ENCODE measurements at regions not wholly inside any gene's neighbourhood (a gene's known extent, or its start where the extent isn't known, plus 50 kb on each side); places are given as distances from the start of the nearest gene placed in this dataset.

- DNase-seq = no peak
Observed at GRCh38 chr15:31557899-31558298, 231.3 kb downstream of the KLF13 start.

GRCh38 chr15:31558840-31559239, 232.2 kb downstream of the KLF13 start:
- DNase-seq = no peak

GRCh38 chr15:31559786-31560185, 233.2 kb downstream of the KLF13 start:
- DNase-seq = no peak

- DNase-seq = no peak
Observed at GRCh38 chr15:31560643-31561042, 234.0 kb downstream of the KLF13 start.

GRCh38 chr15:31561156-31561555, 234.5 kb downstream of the KLF13 start:
- DNase-seq = no peak

GRCh38 chr15:31563001-31563400, 236.4 kb downstream of the KLF13 start:
- no peak for DNase-seq

GRCh38 chr15:31563421-31563820, 236.8 kb downstream of the KLF13 start:
- DNase-seq = no peak

GRCh38 chr15:31567861-31568260, 241.2 kb downstream of the KLF13 start:
- no peak for DNase-seq

GRCh38 chr15:31569836-31570235, 243.2 kb downstream of the KLF13 start:
- no peak for DNase-seq

GRCh38 chr15:31570591-31570990, 244.0 kb downstream of the KLF13 start:
- no peak for DNase-seq

- no peak for DNase-seq
Observed at GRCh38 chr15:31571676-31572075, 245.0 kb downstream of the KLF13 start.

- DNase-seq = no peak
Observed at GRCh38 chr15:31573759-31574158, 247.1 kb downstream of the KLF13 start.

GRCh38 chr15:31574766-31575165, 248.1 kb downstream of the KLF13 start:
- DNase-seq = no peak

- no peak for DNase-seq
Observed at GRCh38 chr15:31577108-31577507, 250.5 kb downstream of the KLF13 start.

- DNase-seq = no peak
Observed at GRCh38 chr15:31579282-31579681, 252.6 kb downstream of the KLF13 start.

- no peak for DNase-seq
Observed at GRCh38 chr15:31579976-31580375, 253.3 kb downstream of the KLF13 start.

GRCh38 chr15:31584195-31584594, 257.6 kb downstream of the KLF13 start:
- DNase-seq = no peak

GRCh38 chr15:31585240-31585639, 258.6 kb downstream of the KLF13 start:
- no peak for DNase-seq

GRCh38 chr15:31586841-31587240, 260.2 kb downstream of the KLF13 start:
- no peak for DNase-seq

GRCh38 chr15:31587583-31587982, 260.9 kb downstream of the KLF13 start:
- DNase-seq = no peak

GRCh38 chr15:31590609-31591008, 264.0 kb downstream of the KLF13 start:
- no peak for DNase-seq

GRCh38 chr15:31591908-31592307, 265.3 kb downstream of the KLF13 start:
- no peak for DNase-seq

GRCh38 chr15:31597466-31597865, 270.8 kb downstream of the KLF13 start:
- DNase-seq = no peak

- peak; percentile 55 for DNase-seq
Observed at GRCh38 chr15:31598620-31599019, 272.0 kb downstream of the KLF13 start.

GRCh38 chr15:31605467-31605931, 278.9 kb downstream of the KLF13 start:
- no peak for DNase-seq

- DNase-seq = no peak
Observed at GRCh38 chr15:31606194-31606669, 279.6 kb downstream of the KLF13 start.

Measured in NCI-H510A treated with DMSO at 0.1 percent for 48 hours (cell line).